Calu3 (cell line): ENCODE measurements at regions not wholly inside any gene's neighbourhood (a gene's known extent, or its start where the extent isn't known, plus 50 kb on each side); places are given as distances from the start of the nearest gene placed in this dataset.

Source experiments
- BruUV-seq: library from RNA; stranded (reverse); fragments of 400-500 nt; replicated peaks from 2 replicates; lab custom pipeline; 2021; lab: Mats Ljungman, UMichigan
- CTCF ChIA-PET: fragments of 300-600 bp; sonication (Branson Sonifier 250); formaldehyde crosslinking; loops from one replicate; lab custom pipeline; 2022; ENCODE audit warnings: antibody characterized with exemption; lab: Charles Lee
- DNase-seq: peaks from one replicate; pipeline ENCODE4 v3.0.0; 2022
- H3K27ac Mint-ChIP-seq: one replicate; pipeline ENCODE4 v1.8.0; 2022; ENCODE audit warnings: mixed read lengths; ENCODE audit not compliant: unreplicated experiment
- H3K27me3 Mint-ChIP-seq: one replicate; pipeline ENCODE4 v1.8.0; 2022; ENCODE audit warnings: mixed read lengths; ENCODE audit not compliant: unreplicated experiment
- H3K36me3 Mint-ChIP-seq: one replicate; pipeline ENCODE4 v1.8.0; 2022; ENCODE audit warnings: mild to moderate bottlenecking, moderate library complexity, mixed read lengths; ENCODE audit not compliant: insufficient read depth, unreplicated experiment
- H3K4me1 Mint-ChIP-seq: one replicate; pipeline ENCODE4 v1.8.0; 2022; ENCODE audit warnings: mild to moderate bottlenecking, low read depth, mixed read lengths; ENCODE audit not compliant: unreplicated experiment
- H3K4me3 Mint-ChIP-seq: one replicate; pipeline ENCODE4 v1.8.0; 2022; ENCODE audit warnings: mild to moderate bottlenecking, low read depth, moderate library complexity, mixed read lengths; ENCODE audit not compliant: unreplicated experiment
- H3K9me3 Mint-ChIP-seq: one replicate; pipeline ENCODE4 v1.8.0; 2022; ENCODE audit warnings: low read depth, mixed read lengths; ENCODE audit not compliant: unreplicated experiment
- CTCF ChIP-seq: fragments of 200-600 bp; IDR thresholded peaks from one replicate; pipeline ENCODE4 v1.8.0; 2022; ENCODE audit warnings: antibody characterized with exemption; ENCODE audit not compliant: unreplicated experiment
- intact Hi-C: fragments of 100-400 bp; cut with micrococcal nuclease; formaldehyde crosslinking; loops from one replicate; pipeline ENCODE4 v1.10.0; 2022; ENCODE audit not compliant: unreplicated experiment

GRCh38 chr16:85459529-85460251, 153.4 kb upstream of the GSE1 start:
- Mint-ChIP-seq H3K27me3 (peaks cover 100% of the 10 kb centered on the region), H3K27ac (no peak overlapping the region), H3K4me3 (no peak overlapping the region), H3K4me1 (peaks cover 8% of the 10 kb centered on the region), H3K36me3 (no peaks in the 10 kb centered on the region), H3K9me3 (no peaks in the 10 kb centered on the region)
- DNase-seq, result no peak
- TF ChIP-seq CTCF, result no peak
- intact Hi-C loops, result no loop called here
- CTCF ChIA-PET, result interaction anchor here (0.6 kb wide), 2 partner anchors 42 to 213 kb away, joined by 4 to 6 read pairs; no protein-coding TSS in a partner anchor
- BruUV-seq, result no TSS peak

GRCh38 chr16:85460252-85461021, 152.7 kb upstream of the GSE1 start:
- Mint-ChIP-seq H3K27me3 (peaks cover 100% of the 10 kb centered on the region), H3K4me1 (peaks cover 8% of the 10 kb centered on the region), H3K36me3 (no peaks in the 10 kb centered on the region), H3K27ac (no peak overlapping the region), H3K9me3 (no peaks in the 10 kb centered on the region), H3K4me3 (no peak overlapping the region)
- CTCF ChIA-PET, result interaction anchor here (0.6 to 2.1 kb wide), 4 partner anchors 11 to 46 kb away, joined by 3 to 7 read pairs (median 5); no protein-coding TSS in a partner anchor
- no peak for DNase-seq
- no peak for TF ChIP-seq CTCF
- no TSS peak for BruUV-seq
- intact Hi-C loops, result no loop called here

- no peak for DNase-seq
- no peak for TF ChIP-seq CTCF
- no TSS peak for BruUV-seq
- H3K27ac Mint-ChIP-seq, result no peak overlapping the region
- no peaks in the 10 kb centered on the region for H3K9me3 Mint-ChIP-seq
- peaks cover 100% of the 10 kb centered on the region for H3K27me3 Mint-ChIP-seq
- CTCF ChIA-PET, result interaction anchor here (0.6 to 2.1 kb wide), 4 partner anchors 10 to 45 kb away, joined by 3 to 7 read pairs (median 4); no protein-coding TSS in a partner anchor
- no peaks in the 10 kb centered on the region for H3K36me3 Mint-ChIP-seq
- H3K4me3 Mint-ChIP-seq, result no peak overlapping the region
- H3K4me1 Mint-ChIP-seq, result peaks cover 8% of the 10 kb centered on the region
- intact Hi-C loops, result no loop called here
These were observed 151.9 kb upstream of the GSE1 start for GRCh38 chr16:85461022-85461813.
